Thoracic aorta (tissue), 2 donors: ENCODE measurements at regions not wholly inside any gene's neighbourhood (a gene's known extent, or its start where the extent isn't known, plus 50 kb on each side); places are given as distances from the start of the nearest gene placed in this dataset.
A peak's percentile ranks its signal among the peaks of the same experiment; 100 is the strongest.
"Not testable (repeated sequence)": the region's sequence is repeated elsewhere in the genome, so short reads cannot be mapped to it uniquely, and the experiment has no call there.

ENCODE experiments used
- ATAC-seq: fragments of 150-250 bp; one replicate; pipeline ENCODE4 v1.8.0; 2017; ENCODE audit warnings: low read depth; ENCODE audit not compliant: insufficient number of reproducible peaks, low FRiP score
- DNase-seq: peaks from one replicate; pipeline ENCODE4 v3.0.0-alpha.2; 2020; ENCODE audit warnings: low spot score
- H3K27ac ChIP-seq, 2 donors: fragments of 200-600 bp; sonication (generic); 1 replicate in 1 of 2; 2 replicates in 1 of 2; pipeline ENCODE4 v1.5.1; 2016; ENCODE audit warnings: mild to moderate bottlenecking in 2 of 2, moderate library complexity in 2 of 2
- H3K27me3 ChIP-seq: fragments of 200-600 bp; sonication (generic); replicated peaks from 2 replicates; pipeline ENCODE4 v1.6.0; 2016; ENCODE audit warnings: mild to moderate bottlenecking; ENCODE audit not compliant: insufficient read depth
- H3K36me3 ChIP-seq: fragments of 200-600 bp; sonication (generic); one replicate; pipeline ENCODE4 v1.5.1; 2016
- H3K4me1 ChIP-seq, 2 donors: fragments of 200-600 bp; sonication (generic); 1 replicate in 1 of 2; 2 replicates in 1 of 2; pipeline versions ENCODE4 v1.5.1 to v1.6.0; 2016; ENCODE audit warnings: low read depth in 2 of 2, mild to moderate bottlenecking in 1 of 2; ENCODE audit not compliant: control insufficient read depth in 1 of 2
- H3K4me3 ChIP-seq: fragments of 200-600 bp; sonication (generic); 2 replicates; pipeline ENCODE4 v1.5.1; 2016; ENCODE audit warnings: mild to moderate bottlenecking
- H3K9me3 ChIP-seq: fragments of 200-600 bp; sonication (generic); 2 replicates; pipeline ENCODE4 v1.5.1; 2016
- CTCF ChIP-seq: fragments of 200-600 bp; sonication (generic); IDR thresholded peaks from one replicate; pipeline ENCODE4 v1.5.1; 2019; ENCODE audit warnings: antibody characterized with exemption

DNA sequence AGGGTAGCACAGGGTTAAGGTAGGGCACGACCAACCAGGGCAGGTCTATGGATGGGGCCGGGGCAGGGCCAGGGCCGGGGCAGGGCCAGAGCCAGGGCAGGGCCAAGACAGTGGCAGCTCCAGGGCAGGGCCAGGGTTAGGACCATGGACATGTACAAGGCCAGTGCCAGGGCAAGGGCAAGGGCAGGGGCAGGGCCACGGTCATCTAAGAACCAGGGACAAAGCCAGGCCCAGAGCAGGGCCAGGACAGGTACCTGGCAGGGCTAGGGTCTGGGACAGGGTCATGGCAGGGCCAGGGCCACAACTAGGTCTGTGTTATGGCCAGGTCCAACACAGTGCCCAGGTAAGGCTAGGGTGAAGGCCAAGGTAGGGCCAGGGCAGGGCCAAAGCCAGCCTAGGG lies 541.8 kb downstream of the TP53TG3F start:
- not testable (repeated sequence) for H3K27ac ChIP-seq, ATAC-seq, H3K9me3 ChIP-seq, H3K4me1 ChIP-seq, H3K4me3 ChIP-seq, DNase-seq, H3K27me3 ChIP-seq, H3K36me3 ChIP-seq

DNA sequence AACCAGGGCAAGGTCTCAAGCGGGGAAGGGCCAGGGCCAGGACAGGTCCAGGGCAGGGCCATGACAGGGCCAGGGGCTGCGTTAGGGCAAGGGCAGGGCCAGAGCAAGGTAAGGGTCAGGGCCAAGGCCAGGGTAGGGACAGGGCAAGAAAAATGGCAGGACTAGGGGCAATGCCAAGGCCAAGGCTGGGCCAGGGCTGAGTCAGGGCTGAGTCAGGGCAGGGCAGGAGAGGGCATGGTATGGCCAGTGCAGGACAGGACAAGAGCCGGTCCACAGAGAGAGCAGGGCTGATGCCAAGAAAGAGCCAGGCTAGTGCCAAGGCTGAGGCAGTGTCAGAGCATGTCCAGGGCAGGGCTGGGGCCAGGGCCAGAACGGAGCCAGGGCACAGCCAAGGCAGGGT lies 542.5 kb downstream of the TP53TG3F start:
- not testable (repeated sequence) for H3K27me3 ChIP-seq, ATAC-seq, H3K27ac ChIP-seq, H3K4me1 ChIP-seq, H3K4me3 ChIP-seq, DNase-seq, H3K9me3 ChIP-seq, H3K36me3 ChIP-seq

- not testable (repeated sequence) for H3K4me3 ChIP-seq, H3K27ac ChIP-seq, DNase-seq, H3K4me1 ChIP-seq, H3K9me3 ChIP-seq, H3K27me3 ChIP-seq, ATAC-seq, H3K36me3 ChIP-seq
Measured at GRCh38 chr16:34014841-34015820, 555.7 kb downstream of the TP53TG3F start.

- H3K36me3 ChIP-seq, H3K4me1 ChIP-seq: not testable (repeated sequence)
Measured at GRCh38 chr16:34018277-34018676, 558.9 kb downstream of the TP53TG3F start.

GRCh38 chr16:34050787-34051320 lies 591.4 kb downstream of the TP53TG3F start:
- Histone ChIP-seq H3K27ac (no peak overlapping the region), H3K36me3 (no peaks in the 10 kb centered on the region), H3K4me3 (no peak overlapping the region), H3K27me3 (no peaks in the 10 kb centered on the region), H3K9me3 (no peaks in the 10 kb centered on the region), H3K4me1 (no peaks in the 10 kb centered on the region)
- DNase-seq (no peak), ATAC-seq (no peak)
- TF ChIP-seq CTCF = no peak

More at GRCh38 chr16:34018277-34018676, 558.9 kb downstream of the TP53TG3F start:
- not testable (repeated sequence) for H3K9me3 ChIP-seq, H3K4me3 ChIP-seq, H3K27ac ChIP-seq, H3K27me3 ChIP-seq, DNase-seq, ATAC-seq

- no peak for TF ChIP-seq CTCF
- DNase-seq (no peak), ATAC-seq (no peak)
- Histone ChIP-seq H3K27ac (no peak overlapping the region), H3K4me3 (no peak overlapping the region), H3K27me3 (no peaks in the 10 kb centered on the region), H3K4me1 (no peaks in the 10 kb centered on the region), H3K36me3 (no peaks in the 10 kb centered on the region), H3K9me3 (no peaks in the 10 kb centered on the region)
Measured at GRCh38 chr16:34054137-34054536, 594.7 kb downstream of the TP53TG3F start.

GRCh38 chr16:34054969-34055368 lies 595.6 kb downstream of the TP53TG3F start:
- ATAC-seq (no peak), DNase-seq (no peak)
- H3K36me3 ChIP-seq = no peaks in the 10 kb centered on the region
- no peaks in the 10 kb centered on the region for H3K4me1 ChIP-seq
- TF ChIP-seq CTCF = no peak
- no peak overlapping the region for H3K27ac ChIP-seq
- no peaks in the 10 kb centered on the region for H3K9me3 ChIP-seq
- H3K4me3 ChIP-seq = no peak overlapping the region
- H3K27me3 ChIP-seq = no peaks in the 10 kb centered on the region

- H3K36me3 ChIP-seq, DNase-seq, H3K4me3 ChIP-seq, H3K27ac ChIP-seq, H3K4me1 ChIP-seq, H3K9me3 ChIP-seq, H3K27me3 ChIP-seq: not testable (repeated sequence)
- peak; percentile 69 for ATAC-seq
Measured at GRCh38 chr16:34062620-34063253, 603.3 kb downstream of the TP53TG3F start.

DNA sequence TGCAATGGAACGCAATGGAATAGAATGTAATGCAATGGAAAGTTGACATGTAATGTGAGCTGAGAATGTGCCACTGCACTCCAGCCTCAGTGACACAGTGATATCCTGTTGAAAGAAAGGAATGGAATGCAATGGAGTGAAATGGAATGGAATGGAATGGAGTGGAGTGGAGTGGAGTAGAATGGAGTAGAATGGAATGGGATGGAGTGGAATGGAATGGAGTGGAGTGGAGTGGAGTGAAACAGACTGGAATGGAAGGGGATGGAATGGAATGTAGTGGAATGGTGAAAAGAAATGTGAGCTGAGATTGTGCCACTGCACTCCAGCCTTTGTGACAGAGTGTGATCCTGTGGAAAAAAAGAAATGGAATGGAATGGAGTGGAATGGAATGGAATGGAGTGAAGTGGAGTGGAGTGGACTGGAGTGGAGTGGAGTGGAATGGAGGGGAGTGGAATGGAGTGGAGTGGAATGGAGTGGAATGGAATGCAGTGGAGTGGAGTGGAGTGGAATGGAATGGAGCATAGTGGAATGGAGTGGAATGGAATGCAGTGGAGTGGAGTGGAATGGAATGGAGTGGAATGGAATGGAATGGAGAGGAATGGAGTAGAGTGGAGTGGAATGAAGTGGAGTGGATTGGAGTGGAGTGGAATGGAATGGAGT lies 604.2 kb downstream of the TP53TG3F start:
- peak; percentile 37 for ATAC-seq
- H3K9me3 ChIP-seq, H3K4me1 ChIP-seq, H3K27ac ChIP-seq, DNase-seq, H3K36me3 ChIP-seq, H3K27me3 ChIP-seq, H3K4me3 ChIP-seq: not testable (repeated sequence)
